Heart right ventricle (tissue), 16 donors: ENCODE measurements at regions not wholly inside any gene's neighbourhood (a gene's known extent, or its start where the extent isn't known, plus 50 kb on each side); places are given as distances from the start of the nearest gene placed in this dataset.

Source experiments
- ATAC-seq, 8 donors: fragments of 200-7000 bp; cut with Tn5 transposase; one replicate each; pipeline ENCODE4 v1.9.1; 2020; ENCODE audit warnings: mild to moderate bottlenecking in 8 of 8, moderate library complexity in 8 of 8, moderate number of reproducible peaks in 1 of 8
- DNase-seq, 2 donors: peaks; one replicate each; pipeline ENCODE4 v3.0.0-alpha.2; 2020
- H3K27ac ChIP-seq, 10 donors: fragments of 200-600 bp; sonication (generic) in 2 of 10; one replicate each; pipeline versions ENCODE4 v1.5.0 to v1.8.0; 2020 to 2022; ENCODE audit warnings: mild to moderate bottlenecking in 3 of 10
- H3K27me3 ChIP-seq, 7 donors: fragments of 200-600 bp; one replicate each; pipeline ENCODE4 v1.8.0; 2021 to 2022; ENCODE audit warnings: mild to moderate bottlenecking in 2 of 7
- H3K36me3 ChIP-seq, 9 donors: fragments of 200-600 bp; sonication (generic) in 1 of 9; one replicate each; pipeline versions ENCODE4 v1.5.0 to v1.8.0; 2020 to 2022; ENCODE audit warnings: mild to moderate bottlenecking in 2 of 9
- H3K4me1 ChIP-seq, 9 donors: fragments of 200-600 bp; sonication (generic) in 1 of 9; one replicate each; pipeline versions ENCODE4 v1.5.0 to v1.8.0; 2020 to 2022; ENCODE audit warnings: mild to moderate bottlenecking in 4 of 9
- H3K4me3 ChIP-seq, 10 donors: fragments of 200-600 bp; sonication (generic) in 2 of 10; one replicate each; pipeline versions ENCODE4 v1.5.0 to v1.8.0; 2020 to 2022; ENCODE audit warnings: mild to moderate bottlenecking in 7 of 10, moderate library complexity in 2 of 10
- H3K9me3 ChIP-seq, 11 donors: fragments of 200-600 bp in 10 of 11; sonication (generic) in 2 of 11; one replicate each; pipeline versions ENCODE4 v1.5.0 to v1.8.0; 2013 to 2022; ENCODE audit warnings: mild to moderate bottlenecking in 2 of 11, control low read depth in 1 of 11, moderate library complexity in 1 of 11
- WGBS, 2 donors: extraction: QIAGEN DNeasy Blood & Tissue Kit; methylation state at CpG; one replicate each; pipeline ENCODE4 v1.1.7; 2013; ENCODE audit warnings: inconsistent platforms in 1 of 2; 5-methylcytosine and 5-hydroxymethylcytosine counted together
- intact Hi-C, 10 donors: fragments of 100-400 bp; cut with DNase I; formaldehyde crosslinking; loops; one replicate each; pipeline versions ENCODE4 v1.11.1 to v1.14.2; 2022
- TF ChIP-seq, protein P1 (sequence below), 9 donors: fragments of 200-600 bp; sonication (generic) in 2 of 9; IDR thresholded peaks; one replicate each; pipeline versions ENCODE4 v1.5.0 to v1.8.0; 2021 to 2022; ENCODE audit warnings: antibody characterized with exemption in 9 of 9, mild to moderate bottlenecking in 5 of 9, moderate library complexity in 1 of 9
- donor health status: Arrhythmogenic right ventricular cardiomyopathy.
- donor health status: ischemic (EF 13 %, LVEDD 7.1; RV severe dilation, severe dysfunction).
- donor health status: healthy with polysubstance abuse.
- donor health status: DM: no; HTN: yes; CAD: no.
- donor health status: DM: no; HTN: no; CAD: no.
- donor health status: ischemic (EF 25% LVEDD 6.9; RV normal size, moderate dysfunction).
- donor health status: ischemic (EF 25% LVEDD 5.7; RV mildly dilated, moderate dysfunction).
- donor health status: healthy.
- donor health status: DM: yes; HTN: yes; CAD: no.
- donor health status: Ischemic cardiomyopathy.
- donor health status: ischemic (EF 35%, LVEDD 5.7; RV mildly dilated, moderate dysfunction).
- donor health status: nonischemic (EF 11% LVEDD 7.7; RV severe dilation, severe dysfunction).
- donor health status: DM: yes; HTN: yes; CAD: no.
- donor health status: PGD.
- donor health status: ischemic (EF 29% LVEDD 5.4; RV normal size, mild dysfunction).
- donor health status: nonischemic (EF 23%, LVEDD 6.1; RV moderate dilation, normal function).

DNA sequence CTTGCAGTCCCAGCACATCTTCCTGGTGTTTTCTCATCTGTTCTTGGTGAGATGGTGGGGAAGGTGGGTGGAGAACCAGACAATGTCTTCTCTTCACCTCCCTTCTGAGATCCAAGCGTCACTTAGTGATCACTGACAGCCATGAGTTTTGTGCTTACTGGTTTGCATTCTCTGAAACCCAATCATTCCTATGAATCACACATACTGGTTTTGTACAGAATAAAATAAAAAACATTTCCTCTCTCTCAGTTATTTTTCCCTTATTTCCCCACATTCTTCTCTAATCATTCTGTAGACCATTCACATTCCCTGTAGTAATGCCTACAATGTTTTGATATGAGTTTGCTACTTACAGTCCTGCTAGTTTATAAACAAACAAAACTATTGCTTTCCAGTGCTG, 143.8 kb upstream of the SLC13A1 start:
- TF ChIP-seq, protein P1, sequence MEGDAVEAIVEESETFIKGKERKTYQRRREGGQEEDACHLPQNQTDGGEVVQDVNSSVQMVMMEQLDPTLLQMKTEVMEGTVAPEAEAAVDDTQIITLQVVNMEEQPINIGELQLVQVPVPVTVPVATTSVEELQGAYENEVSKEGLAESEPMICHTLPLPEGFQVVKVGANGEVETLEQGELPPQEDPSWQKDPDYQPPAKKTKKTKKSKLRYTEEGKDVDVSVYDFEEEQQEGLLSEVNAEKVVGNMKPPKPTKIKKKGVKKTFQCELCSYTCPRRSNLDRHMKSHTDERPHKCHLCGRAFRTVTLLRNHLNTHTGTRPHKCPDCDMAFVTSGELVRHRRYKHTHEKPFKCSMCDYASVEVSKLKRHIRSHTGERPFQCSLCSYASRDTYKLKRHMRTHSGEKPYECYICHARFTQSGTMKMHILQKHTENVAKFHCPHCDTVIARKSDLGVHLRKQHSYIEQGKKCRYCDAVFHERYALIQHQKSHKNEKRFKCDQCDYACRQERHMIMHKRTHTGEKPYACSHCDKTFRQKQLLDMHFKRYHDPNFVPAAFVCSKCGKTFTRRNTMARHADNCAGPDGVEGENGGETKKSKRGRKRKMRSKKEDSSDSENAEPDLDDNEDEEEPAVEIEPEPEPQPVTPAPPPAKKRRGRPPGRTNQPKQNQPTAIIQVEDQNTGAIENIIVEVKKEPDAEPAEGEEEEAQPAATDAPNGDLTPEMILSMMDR (IDR thresholded peaks at IDR 0.05): no peak
- Histone ChIP-seq H3K4me3 (no peak overlapping the region), H3K9me3 (peaks cover 0 to 10% (median 0%) of the 10 kb centered on the region in 11 donors), H3K36me3 (no peaks in the 10 kb centered on the region), H3K27me3 (no peaks in the 10 kb centered on the region), H3K4me1 (no peaks in the 10 kb centered on the region), H3K27ac (no peak overlapping the region)
- DNase-seq (no peak), ATAC-seq (no peak)
- WGBS, 2 donors: 83% methylated on average over 1 of the region's 1 CpG
- intact Hi-C loops: no loop called here

DNA sequence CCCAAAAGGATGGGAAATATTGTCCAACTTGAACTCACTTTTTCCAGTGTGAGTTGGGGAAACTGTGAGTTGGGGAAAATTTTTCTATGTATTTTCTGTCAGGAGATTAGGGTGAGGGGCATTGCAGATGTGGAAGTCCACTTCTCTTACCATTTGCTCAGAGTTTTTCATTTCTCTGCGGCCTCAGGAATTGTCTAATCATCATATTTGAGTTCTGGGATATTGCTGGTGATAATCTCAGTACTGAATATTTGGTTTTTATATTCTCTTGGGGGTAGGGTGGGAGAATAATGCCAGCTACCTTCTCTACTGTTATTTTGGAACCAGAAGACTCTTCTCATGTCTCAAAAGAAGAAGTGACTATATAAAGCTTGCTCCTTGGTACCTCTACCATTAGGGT, 141.3 kb upstream of the SLC13A1 start:
- Histone ChIP-seq H3K27ac (no peak overlapping the region), H3K4me3 (no peak overlapping the region), H3K27me3 (no peaks in the 10 kb centered on the region), H3K36me3 (no peaks in the 10 kb centered on the region), H3K4me1 (no peaks in the 10 kb centered on the region), H3K9me3 (peaks cover 0 to 10% (median 0%) of the 10 kb centered on the region in 11 donors)
- TF ChIP-seq, protein P1 (IDR thresholded peaks at IDR 0.05): no peak
- ATAC-seq (no peak), DNase-seq (no peak)
- 46 to 78% methylated on average over 1 of the region's 1 CpG for WGBS, 2 donors
- intact Hi-C loops: no loop called here

DNA sequence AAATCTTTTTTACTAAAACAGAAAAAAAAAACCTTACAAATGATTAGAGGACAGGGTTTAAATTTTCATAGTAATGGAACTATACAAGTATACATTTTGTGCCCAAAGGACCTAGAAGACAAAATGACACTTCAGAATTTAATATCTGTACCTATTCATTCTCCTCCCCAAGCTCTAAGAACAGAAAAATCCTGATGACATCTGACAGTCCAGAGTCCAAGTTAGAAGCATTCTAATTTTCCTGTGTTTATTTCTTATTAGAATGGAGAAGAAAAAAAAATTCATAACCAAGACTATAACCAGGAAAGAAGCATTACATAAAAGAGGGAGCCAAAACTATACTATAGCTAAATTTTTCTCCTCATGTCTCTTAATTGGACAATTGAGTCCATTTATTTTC, 138.9 kb upstream of the SLC13A1 start:
- H3K4me3 ChIP-seq: no peak overlapping the region

DNA sequence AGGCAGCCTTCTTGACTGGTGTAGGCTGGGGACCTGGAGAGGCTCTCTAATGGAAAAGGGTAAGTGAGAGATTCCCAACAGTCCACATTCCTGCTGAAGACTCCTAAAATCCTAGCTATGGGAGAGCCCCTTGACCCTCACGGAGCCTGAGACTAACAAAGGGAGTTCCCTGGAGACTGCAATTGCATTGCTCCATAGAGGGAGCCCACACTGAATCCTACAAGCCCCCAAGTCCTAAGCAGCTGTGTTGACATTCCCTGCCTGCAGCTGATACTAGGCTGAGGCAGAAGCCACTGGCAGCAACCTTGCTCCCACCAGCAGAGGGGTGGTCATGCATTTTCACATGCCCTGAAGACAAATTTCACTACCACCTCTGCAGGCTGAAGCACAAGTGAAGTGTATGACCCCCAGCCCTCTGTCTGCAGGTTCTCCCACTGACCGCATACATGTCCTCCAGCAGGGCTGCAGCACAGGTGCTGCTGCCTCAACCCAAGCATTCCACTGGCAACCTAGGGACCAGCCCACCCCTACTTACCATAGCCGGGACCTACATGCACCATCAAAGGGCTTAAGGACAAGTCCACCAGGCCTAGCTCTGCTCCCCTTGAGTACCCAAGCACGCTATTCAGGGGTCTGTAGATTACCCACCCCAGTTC, 130.3 kb upstream of the SLC13A1 start:
- ATAC-seq: no peak
- TF ChIP-seq, protein P1 (IDR thresholded peaks at IDR 0.05): no peak
- H3K36me3 ChIP-seq: no peaks in the 10 kb centered on the region
- peaks cover 0 to 27% (median 0%) of the 10 kb centered on the region in 11 donors for H3K9me3 ChIP-seq
- no peak for DNase-seq
- no peaks in the 10 kb centered on the region for H3K27me3 ChIP-seq
- H3K27ac ChIP-seq: no peak overlapping the region
- WGBS, 2 donors: 87 to 89% methylated on average over 4 of the region's 4 CpGs
- H3K4me1 ChIP-seq: no peaks in the 10 kb centered on the region
- intact Hi-C loops: no loop called here
- H3K4me3 ChIP-seq: no peak overlapping the region

More for the DNA sequence above, 138.9 kb upstream of the SLC13A1 start:
- intact Hi-C loops: no loop called here
- H3K36me3 ChIP-seq: no peaks in the 10 kb centered on the region
- TF ChIP-seq, protein P1 (IDR thresholded peaks at IDR 0.05): no peak
- peaks cover 0 to 11% (median 0%) of the 10 kb centered on the region in 11 donors for H3K9me3 ChIP-seq
- no peak for DNase-seq
- H3K27me3 ChIP-seq: no peaks in the 10 kb centered on the region
- no peaks in the 10 kb centered on the region for H3K4me1 ChIP-seq
- ATAC-seq: no peak
- no peak overlapping the region for H3K27ac ChIP-seq
